HepG2 (cell line): ENCODE measurements at regions not wholly inside any gene's neighbourhood (a gene's known extent, or its start where the extent isn't known, plus 50 kb on each side); places are given as distances from the start of the nearest gene placed in this dataset.

Source experiments
- ATAC-seq: fragments of 200-7000 bp; cut with Tn5 transposase; 3 replicates; pipeline ENCODE4 v1.9.1; 2020; ENCODE audit warnings: mild to moderate bottlenecking, moderate library complexity
- BruUV-seq: library from RNA; stranded (reverse); fragments of 400-500 nt; replicated peaks from 2 replicates; lab custom pipeline; 2021; lab: Mats Ljungman, UMichigan
- CTCF ChIA-PET: fragments of 300-600 bp; formaldehyde crosslinking; extraction: SDS; loops from one replicate; lab custom pipeline; 2021; ENCODE audit warnings: low total read pairs, inconsistent platforms, low intra/inter-chr PET ratio; lab: Yijun Ruan, JAX
- POLR2A ChIA-PET: fragments of 350-600 bp; sonication (Branson Sonifier 250); formaldehyde crosslinking; loops from one replicate; lab custom pipeline; 2020; ENCODE audit warnings: antibody characterized with exemption, inconsistent platforms; lab: Yijun Ruan, JAX
- DNase-seq: peaks from one replicate; pipeline ENCODE4 v3.0.0-alpha.2; 2015; ENCODE audit warnings: low spot score
- FAIRE-seq: peaks from 3 replicates; lab custom pipeline; 2011; peaks lifted over from hg19 to GRCh38; lab: Jason Lieb, UNC
- H2AFZ ChIP-seq: one replicate; pipeline ENCODE4 v1.6.1; 2011; ENCODE audit warnings: low read length, inconsistent platforms
- H3K27ac ChIP-seq: fragments of 300-600 bp; 3 replicates; pipeline ENCODE4 v1.8.0; 2011; ENCODE audit warnings: mixed run types, mild to moderate bottlenecking, mixed read lengths, low read length, inconsistent platforms; ENCODE audit not compliant: insufficient read depth; ENCODE audit errors: extremely low read length
- H3K27me3 ChIP-seq, 2 experiments: fragments of 200-600 bp in 1 of 2; 2 replicates in 1 of 2; 3 replicates in 1 of 2; pipeline versions ENCODE4 v1.6.0 to v1.8.0; 2011; ENCODE audit warnings: low read length in 2 of 2, mild to moderate bottlenecking in 2 of 2, moderate library complexity in 2 of 2, inconsistent platforms in 1 of 2; ENCODE audit not compliant: insufficient read depth in 2 of 2, control insufficient read depth in 1 of 2
- H3K36me3 ChIP-seq, 2 experiments: fragments of 200-600 bp in 1 of 2; replicated peaks in 1 of 2; 2 replicates in 1 of 2; 3 replicates in 1 of 2; pipeline versions ENCODE4 v1.5.1 to v1.8.0; 2011; ENCODE audit warnings: low read length in 2 of 2, inconsistent platforms in 1 of 2; ENCODE audit not compliant: insufficient read depth in 2 of 2, control insufficient read depth in 1 of 2
- H3K4me1 ChIP-seq: 2 replicates; pipeline ENCODE4 v1.5.1; 2012; ENCODE audit warnings: low read length, inconsistent platforms; ENCODE audit not compliant: insufficient read depth
- H3K4me2 ChIP-seq: 2 replicates; pipeline ENCODE4 v1.6.0; 2011; ENCODE audit warnings: low read depth, low read length, inconsistent platforms
- H3K4me3 ChIP-seq, 3 experiments: fragments of 200-600 bp in 1 of 3; sonication (generic), shearing (Covaris generic) in 1 of 3; replicated peaks in 1 of 3; 2 replicates each; pipeline ENCODE4 v1.5.1; 2011 to 2016; ENCODE audit warnings: low read length in 3 of 3, inconsistent platforms in 2 of 3, low read depth in 2 of 3, mild to moderate bottlenecking in 2 of 3, control low read depth in 1 of 3, mixed read lengths in 1 of 3; ENCODE audit not compliant: insufficient read depth in 1 of 3
- H3K79me2 ChIP-seq: one replicate; pipeline ENCODE4 v1.6.1; 2011; ENCODE audit warnings: low read length, inconsistent platforms; ENCODE audit not compliant: insufficient read depth
- H3K9ac ChIP-seq: 2 replicates; pipeline ENCODE4 v1.6.0; 2011; ENCODE audit warnings: mild to moderate bottlenecking, low read depth, low read length, inconsistent platforms; ENCODE audit not compliant: insufficient read depth
- H3K9me3 ChIP-seq: 2 replicates; pipeline ENCODE4 v1.5.1; 2012; ENCODE audit warnings: mild to moderate bottlenecking, low read length
- H4K20me1 ChIP-seq: 2 replicates; pipeline ENCODE4 v1.6.0; 2011; ENCODE audit warnings: inconsistent platforms, mild to moderate bottlenecking, low read length, moderate library complexity; ENCODE audit not compliant: insufficient read depth
- HNRNPL ChIP-seq: fragments of 200-400 bp; formaldehyde crosslinking; IDR thresholded peaks from 2 replicates; pipeline ENCODE4 v1.6.1; 2017; ENCODE audit warnings: mild to moderate bottlenecking, low read depth, low read length
- MLLT10 ChIP-seq: sonication (generic); formaldehyde crosslinking; IDR thresholded peaks from 2 replicates; pipeline ENCODE4 v1.4.0; 2020; ENCODE audit warnings: missing genetic modification reagents
- NFIC ChIP-seq: IDR thresholded peaks from 2 replicates; pipeline ENCODE4 v1.6.1; 2012; ENCODE audit warnings: mild to moderate bottlenecking, low read length, inconsistent platforms
- TP53 ChIP-seq: sonication (generic); formaldehyde crosslinking; conservative IDR thresholded peaks from 2 replicates; pipeline ENCODE4 v1.4.0; 2020; ENCODE audit warnings: missing genetic modification reagents
- WGBS: methylation state at CpG from one replicate; pipeline ENCODE4 v1.1.6; 2017; ENCODE audit warnings: low lambda C conversion rate; 5-methylcytosine and 5-hydroxymethylcytosine counted together
- in situ Hi-C: cut with HindIII; loops from 2 replicates; pipeline ENCODE4 v1.10.0; 2017; ENCODE audit warnings: low pct_unique_long_range_greater_than_20kb; ENCODE audit not compliant: extremely low pct_ligation_motif_present
- intact Hi-C: fragments of 100-400 bp; cut with micrococcal nuclease; formaldehyde crosslinking; loops from one replicate; pipeline ENCODE4 v1.10.0; 2022; ENCODE audit not compliant: unreplicated experiment
- TF ChIP-seq, protein P1 (sequence below): sonication (generic); formaldehyde crosslinking; IDR thresholded peaks from 2 replicates; pipeline ENCODE4 v1.4.0; 2020; ENCODE audit warnings: missing genetic modification reagents

DNA sequence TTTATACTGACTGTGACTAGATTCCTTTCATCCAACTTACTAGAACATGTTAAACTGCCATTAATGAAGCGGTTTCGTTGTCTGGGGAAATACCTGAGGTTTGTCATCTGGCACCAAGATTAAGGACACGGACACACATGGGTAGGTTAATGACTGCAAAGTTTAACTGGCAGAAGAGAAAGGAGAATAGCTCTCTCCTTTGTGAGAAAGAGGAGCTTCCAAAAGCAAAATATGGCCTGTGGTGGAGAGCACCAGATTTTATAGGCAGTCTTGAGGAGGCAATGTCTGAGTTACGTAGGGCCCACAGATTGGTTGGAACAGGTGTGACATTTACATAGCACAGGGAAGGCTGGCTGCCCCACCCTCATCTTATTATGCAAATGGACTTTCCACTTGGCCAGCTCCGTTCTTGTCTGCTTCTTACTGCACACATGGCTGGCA, 1193.0 kb upstream of the CELF2 start (continued):
- TF ChIP-seq, protein P1, sequence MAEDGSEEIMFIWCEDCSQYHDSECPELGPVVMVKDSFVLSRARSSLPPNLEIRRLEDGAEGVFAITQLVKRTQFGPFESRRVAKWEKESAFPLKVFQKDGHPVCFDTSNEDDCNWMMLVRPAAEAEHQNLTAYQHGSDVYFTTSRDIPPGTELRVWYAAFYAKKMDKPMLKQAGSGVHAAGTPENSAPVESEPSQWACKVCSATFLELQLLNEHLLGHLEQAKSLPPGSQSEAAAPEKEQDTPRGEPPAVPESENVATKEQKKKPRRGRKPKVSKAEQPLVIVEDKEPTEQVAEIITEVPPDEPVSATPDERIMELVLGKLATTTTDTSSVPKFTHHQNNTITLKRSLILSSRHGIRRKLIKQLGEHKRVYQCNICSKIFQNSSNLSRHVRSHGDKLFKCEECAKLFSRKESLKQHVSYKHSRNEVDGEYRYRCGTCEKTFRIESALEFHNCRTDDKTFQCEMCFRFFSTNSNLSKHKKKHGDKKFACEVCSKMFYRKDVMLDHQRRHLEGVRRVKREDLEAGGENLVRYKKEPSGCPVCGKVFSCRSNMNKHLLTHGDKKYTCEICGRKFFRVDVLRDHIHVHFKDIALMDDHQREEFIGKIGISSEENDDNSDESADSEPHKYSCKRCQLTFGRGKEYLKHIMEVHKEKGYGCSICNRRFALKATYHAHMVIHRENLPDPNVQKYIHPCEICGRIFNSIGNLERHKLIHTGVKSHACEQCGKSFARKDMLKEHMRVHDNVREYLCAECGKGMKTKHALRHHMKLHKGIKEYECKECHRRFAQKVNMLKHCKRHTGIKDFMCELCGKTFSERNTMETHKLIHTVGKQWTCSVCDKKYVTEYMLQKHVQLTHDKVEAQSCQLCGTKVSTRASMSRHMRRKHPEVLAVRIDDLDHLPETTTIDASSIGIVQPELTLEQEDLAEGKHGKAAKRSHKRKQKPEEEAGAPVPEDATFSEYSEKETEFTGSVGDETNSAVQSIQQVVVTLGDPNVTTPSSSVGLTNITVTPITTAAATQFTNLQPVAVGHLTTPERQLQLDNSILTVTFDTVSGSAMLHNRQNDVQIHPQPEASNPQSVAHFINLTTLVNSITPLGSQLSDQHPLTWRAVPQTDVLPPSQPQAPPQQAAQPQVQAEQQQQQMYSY (CRISPR knock-in tag), result no peak
- no peak for TF ChIP-seq HNRNPL
- no peak for TF ChIP-seq NFIC

DNA sequence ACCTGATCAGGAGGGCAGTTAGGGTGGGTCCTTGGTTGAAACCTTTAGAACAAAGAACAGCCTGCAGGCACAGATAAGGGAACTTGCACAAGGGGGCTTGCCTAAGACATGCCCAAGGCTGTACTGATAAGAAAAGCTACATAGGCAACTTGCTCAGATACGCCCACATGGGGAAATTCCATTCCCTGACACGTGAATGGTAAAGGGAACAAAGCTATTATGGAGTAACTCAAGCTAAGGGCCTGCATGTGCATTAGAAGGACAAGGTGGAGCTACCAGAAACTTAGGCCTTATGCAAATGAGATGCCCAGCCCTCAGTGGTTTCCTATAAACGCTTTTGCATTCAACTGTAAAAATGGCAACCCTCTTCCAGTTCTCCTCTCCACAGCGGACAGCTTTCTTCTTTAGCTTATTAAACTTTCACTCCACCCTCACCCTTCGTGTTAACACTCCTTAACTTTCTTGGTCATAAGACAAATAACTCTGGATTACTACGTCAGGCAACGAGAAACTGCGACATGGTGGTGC, 1192.1 kb upstream of the CELF2 start:
- no peak overlapping the region for H3K4me3 ChIP-seq
- intact Hi-C loops, result no loop called here
- ChIA-PET CTCF (no interaction called here), POLR2A (no interaction called here)
- no peak overlapping the region for H3K27ac ChIP-seq
- peaks cover 69% of the 10 kb centered on the region for H3K9me3 ChIP-seq
- no peaks in the 10 kb centered on the region for H4K20me1 ChIP-seq
- H3K4me2 ChIP-seq, result no peak overlapping the region
- FAIRE-seq (no peak), DNase-seq (no peak), ATAC-seq (no peak)
- in situ Hi-C loops, result no loop called here
- no peak overlapping the region for H3K9ac ChIP-seq
- no peaks in the 10 kb centered on the region for H3K27me3 ChIP-seq
- no peaks in the 10 kb centered on the region for H3K36me3 ChIP-seq
- H3K4me1 ChIP-seq, result no peaks in the 10 kb centered on the region
- 8% methylated on average over 8 of the region's 8 CpGs for WGBS
- no peak overlapping the region for H2AFZ ChIP-seq
- TF ChIP-seq MLLT10 (CRISPR knock-in tag), result no peak
- TF ChIP-seq TP53 (CRISPR knock-in tag), result peak; percentile 94
- BruUV-seq, result no TSS peak
- no peaks in the 10 kb centered on the region for H3K79me2 ChIP-seq
